Skin of body (tissue), 1 donor: ENCODE measurements at regions not wholly inside any gene's neighbourhood (a gene's known extent, or its start where the extent isn't known, plus 50 kb on each side); places are given as distances from the start of the nearest gene placed in this dataset.
A peak's percentile ranks its signal among the peaks of the same experiment; 100 is the strongest.

Experiments
- DNase-seq: peaks from one replicate; lab custom pipeline; 2025; lab: John Stamatoyannopoulos, UW

GRCh38 chr11:113554526-113554925 lies 79.3 kb upstream of the DRD2 start:
- DNase-seq: no peak

GRCh38 chr11:113553915-113554314 lies 78.7 kb upstream of the DRD2 start:
- DNase-seq: no peak

GRCh38 chr11:113553235-113553634 lies 78.0 kb upstream of the DRD2 start:
- DNase-seq: peak; percentile 78

- DNase-seq: no peak
Measured at GRCh38 chr11:113552271-113552670, 77.1 kb upstream of the DRD2 start.

- DNase-seq: no peak
Measured at GRCh38 chr11:113551645-113552044, 76.4 kb upstream of the DRD2 start.

- no peak for DNase-seq
Measured at GRCh38 chr11:113549611-113550578, 74.7 kb upstream of the DRD2 start.

GRCh38 chr11:113549061-113549460 lies 73.9 kb upstream of the DRD2 start:
- no peak for DNase-seq

- no peak for DNase-seq
Measured at GRCh38 chr11:113547739-113548138, 72.5 kb upstream of the DRD2 start.

- DNase-seq: no peak
Measured at GRCh38 chr11:113546757-113547507, 71.7 kb upstream of the DRD2 start.

GRCh38 chr11:113542420-113542819 lies 67.2 kb upstream of the DRD2 start:
- DNase-seq: no peak

- no peak for DNase-seq
Measured at GRCh38 chr11:113540416-113541330, 65.5 kb upstream of the DRD2 start.

- DNase-seq: no peak
Measured at GRCh38 chr11:113538451-113539412, 63.5 kb upstream of the DRD2 start.

GRCh38 chr11:113534625-113535024 lies 59.4 kb upstream of the DRD2 start:
- no peak for DNase-seq

GRCh38 chr11:113533425-113533698 lies 58.2 kb upstream of the DRD2 start:
- DNase-seq: no peak

GRCh38 chr11:113532697-113533424 lies 57.7 kb upstream of the DRD2 start:
- DNase-seq: peak; percentile 60

GRCh38 chr11:113531575-113532451 lies 56.6 kb upstream of the DRD2 start:
- peak; percentile 28 for DNase-seq

- DNase-seq: no peak
Measured at GRCh38 chr11:113531083-113531482, 55.9 kb upstream of the DRD2 start.

- DNase-seq: no peak
Measured at GRCh38 chr11:113529606-113530005, 54.4 kb upstream of the DRD2 start.

- DNase-seq: no peak
Measured at GRCh38 chr11:113528982-113529381, 53.8 kb upstream of the DRD2 start.
